ENCODE measurements at regions not wholly inside any gene's neighbourhood (a gene's known extent, or its start where the extent isn't known, plus 50 kb on each side); places are given as distances from the start of the nearest gene placed in this dataset.
"Not testable (repeated sequence)": the region's sequence is repeated elsewhere in the genome, so short reads cannot be mapped to it uniquely, and the experiment has no call there.

GRCh38 chr1:120954736-120955135, 65.2 kb downstream of the PPIAL4A start:
- no peaks in the 10 kb centered on the region for H3K4me1 ChIP-seq (ENCODE audit: control insufficient read depth in 1 of 2, insufficient read depth in 2 of 2, low read length in 2 of 2)
- H3K4me3 ChIP-seq (ENCODE audit: low read depth in 1 of 2, low read length in 2 of 2) = no peak overlapping the region
- no peaks in the 10 kb centered on the region for H3K27me3 ChIP-seq (ENCODE audit: low read depth, low read length)

GRCh38 chr1:120955961-120956360, 66.4 kb downstream of the PPIAL4A start:
- not testable (repeated sequence) for H3K27ac ChIP-seq (ENCODE audit: low read length); H3K36me3 ChIP-seq (ENCODE audit: control insufficient read depth in 1 of 2, insufficient read depth in 2 of 2, low read length in 2 of 2); H3K4me3 ChIP-seq (ENCODE audit: low read depth in 1 of 2, low read length in 2 of 2); H3K9me3 ChIP-seq (ENCODE audit: control insufficient read depth in 1 of 2, low read length in 2 of 2); H3K4me1 ChIP-seq (ENCODE audit: control insufficient read depth in 1 of 2, insufficient read depth in 2 of 2, low read length in 2 of 2); H3K27me3 ChIP-seq (ENCODE audit: low read depth, low read length)

More at GRCh38 chr1:120954736-120955135, 65.2 kb downstream of the PPIAL4A start:
- no peak overlapping the region for H3K27ac ChIP-seq (ENCODE audit: low read length)
- no peaks in the 10 kb centered on the region for H3K36me3 ChIP-seq (ENCODE audit: control insufficient read depth in 1 of 2, insufficient read depth in 2 of 2, low read length in 2 of 2)
- no peaks in the 10 kb centered on the region for H3K9me3 ChIP-seq (ENCODE audit: control insufficient read depth in 1 of 2, low read length in 2 of 2)

- H3K27ac ChIP-seq (ENCODE audit: low read length); H3K36me3 ChIP-seq (ENCODE audit: control insufficient read depth in 1 of 2, insufficient read depth in 2 of 2, low read length in 2 of 2); H3K4me1 ChIP-seq (ENCODE audit: control insufficient read depth in 1 of 2, insufficient read depth in 2 of 2, low read length in 2 of 2); H3K9me3 ChIP-seq (ENCODE audit: control insufficient read depth in 1 of 2, low read length in 2 of 2); H3K27me3 ChIP-seq (ENCODE audit: low read depth, low read length); H3K4me3 ChIP-seq (ENCODE audit: low read depth in 1 of 2, low read length in 2 of 2): not testable (repeated sequence)
Measured at GRCh38 chr1:120966018-120966417, 76.4 kb downstream of the PPIAL4A start.

GRCh38 chr1:120972863-120973262, 83.3 kb downstream of the PPIAL4A start:
- not testable (repeated sequence) for H3K4me1 ChIP-seq (ENCODE audit: control insufficient read depth in 1 of 2, insufficient read depth in 2 of 2, low read length in 2 of 2); H3K4me3 ChIP-seq (ENCODE audit: low read depth in 1 of 2, low read length in 2 of 2); H3K27ac ChIP-seq (ENCODE audit: low read length); H3K36me3 ChIP-seq (ENCODE audit: control insufficient read depth in 1 of 2, insufficient read depth in 2 of 2, low read length in 2 of 2); H3K9me3 ChIP-seq (ENCODE audit: control insufficient read depth in 1 of 2, low read length in 2 of 2); H3K27me3 ChIP-seq (ENCODE audit: low read depth, low read length)

GRCh38 chr1:120973836-120974235, 84.3 kb downstream of the PPIAL4A start:
- not testable (repeated sequence) for H3K27me3 ChIP-seq (ENCODE audit: low read depth, low read length); H3K36me3 ChIP-seq (ENCODE audit: control insufficient read depth in 1 of 2, insufficient read depth in 2 of 2, low read length in 2 of 2)

GRCh38 chr1:120977279-120977678, 87.7 kb downstream of the PPIAL4A start:
- not testable (repeated sequence) for H3K36me3 ChIP-seq (ENCODE audit: control insufficient read depth in 1 of 2, insufficient read depth in 2 of 2, low read length in 2 of 2); H3K4me1 ChIP-seq (ENCODE audit: control insufficient read depth in 1 of 2, insufficient read depth in 2 of 2, low read length in 2 of 2); H3K4me3 ChIP-seq (ENCODE audit: low read depth in 1 of 2, low read length in 2 of 2); H3K9me3 ChIP-seq (ENCODE audit: control insufficient read depth in 1 of 2, low read length in 2 of 2); H3K27me3 ChIP-seq (ENCODE audit: low read depth, low read length); H3K27ac ChIP-seq (ENCODE audit: low read length)

More at GRCh38 chr1:120973836-120974235, 84.3 kb downstream of the PPIAL4A start:
- H3K4me1 ChIP-seq (ENCODE audit: control insufficient read depth in 1 of 2, insufficient read depth in 2 of 2, low read length in 2 of 2); H3K4me3 ChIP-seq (ENCODE audit: low read depth in 1 of 2, low read length in 2 of 2); H3K9me3 ChIP-seq (ENCODE audit: control insufficient read depth in 1 of 2, low read length in 2 of 2); H3K27ac ChIP-seq (ENCODE audit: low read length): not testable (repeated sequence)

- H3K36me3 ChIP-seq (ENCODE audit: control insufficient read depth in 1 of 2, insufficient read depth in 2 of 2, low read length in 2 of 2); H3K27ac ChIP-seq (ENCODE audit: low read length); H3K9me3 ChIP-seq (ENCODE audit: control insufficient read depth in 1 of 2, low read length in 2 of 2); H3K4me3 ChIP-seq (ENCODE audit: low read depth in 1 of 2, low read length in 2 of 2); H3K4me1 ChIP-seq (ENCODE audit: control insufficient read depth in 1 of 2, insufficient read depth in 2 of 2, low read length in 2 of 2); H3K27me3 ChIP-seq (ENCODE audit: low read depth, low read length): not testable (repeated sequence)
Measured at GRCh38 chr1:120981489-120982094, 92.0 kb downstream of the PPIAL4A start.

GRCh38 chr1:120994614-120995013, 105.0 kb downstream of the PPIAL4A start:
- not testable (repeated sequence) for H3K4me1 ChIP-seq (ENCODE audit: control insufficient read depth in 1 of 2, insufficient read depth in 2 of 2, low read length in 2 of 2); H3K27me3 ChIP-seq (ENCODE audit: low read depth, low read length); H3K36me3 ChIP-seq (ENCODE audit: control insufficient read depth in 1 of 2, insufficient read depth in 2 of 2, low read length in 2 of 2); H3K27ac ChIP-seq (ENCODE audit: low read length); H3K9me3 ChIP-seq (ENCODE audit: control insufficient read depth in 1 of 2, low read length in 2 of 2); H3K4me3 ChIP-seq (ENCODE audit: low read depth in 1 of 2, low read length in 2 of 2)

- not testable (repeated sequence) for H3K27me3 ChIP-seq (ENCODE audit: low read depth, low read length); H3K4me3 ChIP-seq (ENCODE audit: low read depth in 1 of 2, low read length in 2 of 2); H3K4me1 ChIP-seq (ENCODE audit: control insufficient read depth in 1 of 2, insufficient read depth in 2 of 2, low read length in 2 of 2); H3K36me3 ChIP-seq (ENCODE audit: control insufficient read depth in 1 of 2, insufficient read depth in 2 of 2, low read length in 2 of 2); H3K27ac ChIP-seq (ENCODE audit: low read length); H3K9me3 ChIP-seq (ENCODE audit: control insufficient read depth in 1 of 2, low read length in 2 of 2)
Measured at GRCh38 chr1:120995025-120995424, 105.5 kb downstream of the PPIAL4A start.

GRCh38 chr1:121001090-121001726, 111.6 kb downstream of the PPIAL4A start:
- not testable (repeated sequence) for H3K27me3 ChIP-seq (ENCODE audit: low read depth, low read length); H3K4me1 ChIP-seq (ENCODE audit: control insufficient read depth in 1 of 2, insufficient read depth in 2 of 2, low read length in 2 of 2); H3K4me3 ChIP-seq (ENCODE audit: low read depth in 1 of 2, low read length in 2 of 2); H3K36me3 ChIP-seq (ENCODE audit: control insufficient read depth in 1 of 2, insufficient read depth in 2 of 2, low read length in 2 of 2); H3K9me3 ChIP-seq (ENCODE audit: control insufficient read depth in 1 of 2, low read length in 2 of 2); H3K27ac ChIP-seq (ENCODE audit: low read length)

GRCh38 chr1:121003230-121003629, 113.7 kb downstream of the PPIAL4A start:
- not testable (repeated sequence) for H3K27ac ChIP-seq (ENCODE audit: low read length); H3K4me3 ChIP-seq (ENCODE audit: low read depth in 1 of 2, low read length in 2 of 2); H3K27me3 ChIP-seq (ENCODE audit: low read depth, low read length); H3K9me3 ChIP-seq (ENCODE audit: control insufficient read depth in 1 of 2, low read length in 2 of 2); H3K4me1 ChIP-seq (ENCODE audit: control insufficient read depth in 1 of 2, insufficient read depth in 2 of 2, low read length in 2 of 2); H3K36me3 ChIP-seq (ENCODE audit: control insufficient read depth in 1 of 2, insufficient read depth in 2 of 2, low read length in 2 of 2)

- H3K27ac ChIP-seq (ENCODE audit: low read length); H3K4me1 ChIP-seq (ENCODE audit: control insufficient read depth in 1 of 2, insufficient read depth in 2 of 2, low read length in 2 of 2); H3K9me3 ChIP-seq (ENCODE audit: control insufficient read depth in 1 of 2, low read length in 2 of 2); H3K27me3 ChIP-seq (ENCODE audit: low read depth, low read length); H3K4me3 ChIP-seq (ENCODE audit: low read depth in 1 of 2, low read length in 2 of 2); H3K36me3 ChIP-seq (ENCODE audit: control insufficient read depth in 1 of 2, insufficient read depth in 2 of 2, low read length in 2 of 2): not testable (repeated sequence)
Measured at GRCh38 chr1:121006826-121007225, 117.3 kb downstream of the PPIAL4A start.
